ENCODE measurements at regions not wholly inside any gene's neighbourhood (a gene's known extent, or its start where the extent isn't known, plus 50 kb on each side); places are given as distances from the start of the nearest gene placed in this dataset.

DNA sequence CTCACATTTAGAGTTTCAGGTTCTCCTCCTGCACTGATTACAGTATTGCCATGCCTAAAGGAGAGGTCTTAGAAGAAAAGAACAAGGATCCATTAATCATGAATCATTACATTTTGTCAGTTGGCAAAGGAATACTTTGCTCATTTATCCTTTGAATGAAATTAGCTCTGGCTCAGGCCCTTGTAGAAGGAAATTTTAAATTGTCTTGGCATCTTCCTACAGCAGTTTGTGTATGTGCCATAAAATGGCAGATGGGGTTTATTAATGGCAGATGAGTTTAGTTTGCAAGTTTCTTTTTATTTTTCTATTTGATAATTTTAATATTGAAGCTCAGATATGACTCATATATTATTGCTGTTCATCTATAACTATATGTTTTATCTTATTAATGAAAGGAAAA lies 181.2 kb upstream of the EPHA3 start:
- no peak for TF ChIP-seq EZH2 (IDR thresholded peaks at IDR 0.05; ENCODE audit: low read length, unreplicated experiment)
- TF ChIP-seq, protein P1, sequence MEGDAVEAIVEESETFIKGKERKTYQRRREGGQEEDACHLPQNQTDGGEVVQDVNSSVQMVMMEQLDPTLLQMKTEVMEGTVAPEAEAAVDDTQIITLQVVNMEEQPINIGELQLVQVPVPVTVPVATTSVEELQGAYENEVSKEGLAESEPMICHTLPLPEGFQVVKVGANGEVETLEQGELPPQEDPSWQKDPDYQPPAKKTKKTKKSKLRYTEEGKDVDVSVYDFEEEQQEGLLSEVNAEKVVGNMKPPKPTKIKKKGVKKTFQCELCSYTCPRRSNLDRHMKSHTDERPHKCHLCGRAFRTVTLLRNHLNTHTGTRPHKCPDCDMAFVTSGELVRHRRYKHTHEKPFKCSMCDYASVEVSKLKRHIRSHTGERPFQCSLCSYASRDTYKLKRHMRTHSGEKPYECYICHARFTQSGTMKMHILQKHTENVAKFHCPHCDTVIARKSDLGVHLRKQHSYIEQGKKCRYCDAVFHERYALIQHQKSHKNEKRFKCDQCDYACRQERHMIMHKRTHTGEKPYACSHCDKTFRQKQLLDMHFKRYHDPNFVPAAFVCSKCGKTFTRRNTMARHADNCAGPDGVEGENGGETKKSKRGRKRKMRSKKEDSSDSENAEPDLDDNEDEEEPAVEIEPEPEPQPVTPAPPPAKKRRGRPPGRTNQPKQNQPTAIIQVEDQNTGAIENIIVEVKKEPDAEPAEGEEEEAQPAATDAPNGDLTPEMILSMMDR (conservative IDR thresholded peaks at IDR 0.05; ENCODE audit: low read depth, low read length), result no peak

Measured in PC-3 (cell line).